ENCODE measurements at regions not wholly inside any gene's neighbourhood (a gene's known extent, or its start where the extent isn't known, plus 50 kb on each side); places are given as distances from the start of the nearest gene placed in this dataset.

DNA sequence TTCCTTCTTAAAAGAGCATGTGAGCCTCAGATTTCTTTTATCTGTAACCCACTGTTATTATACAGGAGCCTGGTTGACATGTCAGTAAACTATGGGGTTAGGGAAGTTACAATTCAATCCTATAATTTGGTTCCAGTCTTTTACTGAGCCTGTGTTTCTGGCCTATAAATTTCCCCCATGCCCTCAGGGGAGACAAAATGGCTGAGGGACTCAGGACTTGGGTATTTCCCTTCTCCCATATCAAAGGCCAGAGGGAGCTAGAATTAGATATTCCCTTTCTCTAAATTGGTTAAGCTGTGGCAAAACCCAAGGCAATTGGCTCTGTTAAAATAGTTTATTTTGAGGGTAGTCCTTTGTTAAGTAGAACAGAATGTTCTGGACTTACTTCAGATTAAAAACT lies 823.2 kb downstream of the TLE1 start:
- Histone ChIP-seq H3K9ac (ENCODE audit: low read depth, low read length, poor library complexity, severe bottlenecking) (no peak overlapping the region), H3F3A (ENCODE audit: low read depth) (no peaks in the 10 kb centered on the region), H3K4me3 (ENCODE audit: low read length, poor library complexity, severe bottlenecking) (no peak overlapping the region)

DNA sequence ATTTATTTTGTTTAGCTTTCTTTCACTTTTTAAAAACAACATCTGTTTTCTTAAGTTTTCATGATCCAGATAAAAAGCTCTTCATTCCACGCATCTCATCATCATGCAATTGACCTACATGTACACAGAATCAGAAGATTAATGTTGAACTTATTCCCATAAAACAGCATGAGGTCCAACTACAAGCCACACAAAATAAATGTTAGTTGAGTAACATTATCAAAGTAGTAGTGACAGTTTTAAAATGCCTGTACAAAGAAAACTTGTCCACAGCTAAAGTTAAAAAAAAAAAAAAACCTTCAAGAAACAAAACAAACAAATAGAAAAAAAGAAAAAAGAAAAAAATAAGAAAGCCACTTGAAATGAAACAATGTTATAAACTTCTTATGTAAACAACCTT lies 846.3 kb downstream of the TLE1 start:
- TF ChIP-seq, protein P1, sequence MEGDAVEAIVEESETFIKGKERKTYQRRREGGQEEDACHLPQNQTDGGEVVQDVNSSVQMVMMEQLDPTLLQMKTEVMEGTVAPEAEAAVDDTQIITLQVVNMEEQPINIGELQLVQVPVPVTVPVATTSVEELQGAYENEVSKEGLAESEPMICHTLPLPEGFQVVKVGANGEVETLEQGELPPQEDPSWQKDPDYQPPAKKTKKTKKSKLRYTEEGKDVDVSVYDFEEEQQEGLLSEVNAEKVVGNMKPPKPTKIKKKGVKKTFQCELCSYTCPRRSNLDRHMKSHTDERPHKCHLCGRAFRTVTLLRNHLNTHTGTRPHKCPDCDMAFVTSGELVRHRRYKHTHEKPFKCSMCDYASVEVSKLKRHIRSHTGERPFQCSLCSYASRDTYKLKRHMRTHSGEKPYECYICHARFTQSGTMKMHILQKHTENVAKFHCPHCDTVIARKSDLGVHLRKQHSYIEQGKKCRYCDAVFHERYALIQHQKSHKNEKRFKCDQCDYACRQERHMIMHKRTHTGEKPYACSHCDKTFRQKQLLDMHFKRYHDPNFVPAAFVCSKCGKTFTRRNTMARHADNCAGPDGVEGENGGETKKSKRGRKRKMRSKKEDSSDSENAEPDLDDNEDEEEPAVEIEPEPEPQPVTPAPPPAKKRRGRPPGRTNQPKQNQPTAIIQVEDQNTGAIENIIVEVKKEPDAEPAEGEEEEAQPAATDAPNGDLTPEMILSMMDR (conservative IDR thresholded peaks at IDR 0.05; ENCODE audit: low read length) = no peak
- TF ChIP-seq EZH2phosphoT487 (IDR thresholded peaks at IDR 0.05; ENCODE audit: borderline replicate concordance) = no peak
- Histone ChIP-seq H3K27me3 (ENCODE audit: insufficient read depth, low read length, poor library complexity, severe bottlenecking) (no peaks in the 10 kb centered on the region), H3K9me3 (ENCODE audit: insufficient read depth, low read depth, low read length) (no peaks in the 10 kb centered on the region), H2AFZ (ENCODE audit: low read length) (no peak overlapping the region), H3K36me3 (ENCODE audit: insufficient read depth, low read length) (no peaks in the 10 kb centered on the region), H3K9me2 (replicated peaks; ENCODE audit: low read depth, low read length) (no peaks in the 10 kb centered on the region), H3K4me3 (ENCODE audit: low read length, poor library complexity, severe bottlenecking) (no peak overlapping the region), H3K4me2 (ENCODE audit: low read depth, low read length, poor library complexity, severe bottlenecking) (no peak overlapping the region), H4K20me1 (ENCODE audit: insufficient read depth, low read length, poor library complexity, severe bottlenecking) (no peaks in the 10 kb centered on the region), H3K9ac (ENCODE audit: low read depth, low read length, poor library complexity, severe bottlenecking) (no peak overlapping the region), H3F3A (ENCODE audit: low read depth) (no peaks in the 10 kb centered on the region), H3K79me2 (ENCODE audit: insufficient read depth, low read length) (no peaks in the 10 kb centered on the region), H3K4me1 (ENCODE audit: insufficient read depth, low read length, poor library complexity, severe bottlenecking) (no peaks in the 10 kb centered on the region)

More for the DNA sequence above, 823.2 kb downstream of the TLE1 start:
- Histone ChIP-seq H3K4me2 (ENCODE audit: low read depth, low read length, poor library complexity, severe bottlenecking) (no peak overlapping the region), H3K36me3 (ENCODE audit: insufficient read depth, low read length) (no peaks in the 10 kb centered on the region), H4K20me1 (ENCODE audit: insufficient read depth, low read length, poor library complexity, severe bottlenecking) (no peaks in the 10 kb centered on the region), H3K9me3 (ENCODE audit: insufficient read depth, low read depth, low read length) (peaks cover 5% of the 10 kb centered on the region; the same call in 1 of the 2 replicates), H3K4me1 (ENCODE audit: insufficient read depth, low read length, poor library complexity, severe bottlenecking) (no peaks in the 10 kb centered on the region), H3K9me2 (replicated peaks; ENCODE audit: low read depth, low read length) (no peaks in the 10 kb centered on the region), H3K27me3 (ENCODE audit: insufficient read depth, low read length, poor library complexity, severe bottlenecking) (no peaks in the 10 kb centered on the region), H2AFZ (ENCODE audit: low read length) (no peak overlapping the region), H3K79me2 (ENCODE audit: insufficient read depth, low read length) (no peaks in the 10 kb centered on the region)
- TF ChIP-seq, protein P1 (conservative IDR thresholded peaks at IDR 0.05; ENCODE audit: low read length) = no peak
- no peak for TF ChIP-seq EZH2phosphoT487 (IDR thresholded peaks at IDR 0.05; ENCODE audit: borderline replicate concordance)

DNA sequence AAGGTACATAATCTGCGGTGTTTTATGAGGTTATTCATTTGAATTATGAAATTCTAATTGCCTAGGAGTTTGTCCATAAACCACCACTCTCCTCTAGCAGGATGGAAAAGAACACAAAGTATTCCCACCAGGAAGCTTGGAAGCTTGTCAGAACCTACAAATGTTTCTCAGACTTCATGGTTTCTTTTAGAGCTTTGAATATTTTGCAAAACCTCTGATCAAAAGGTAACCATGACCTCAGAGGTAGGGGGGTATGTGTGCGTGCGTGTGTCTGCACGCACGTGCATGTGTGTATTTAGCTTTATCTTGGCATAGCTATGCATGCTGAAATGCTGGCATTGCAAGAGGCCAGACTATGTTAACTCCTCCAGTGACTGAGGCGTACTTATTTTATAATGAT lies 847.0 kb downstream of the TLE1 start:
- no peak overlapping the region for H2AFZ ChIP-seq (ENCODE audit: low read length)
- H3K4me2 ChIP-seq (ENCODE audit: low read depth, low read length, poor library complexity, severe bottlenecking) = no peak overlapping the region
- H3F3A ChIP-seq (ENCODE audit: low read depth) = no peaks in the 10 kb centered on the region
- TF ChIP-seq, protein P1 (conservative IDR thresholded peaks at IDR 0.05; ENCODE audit: low read length) = no peak
- TF ChIP-seq EZH2phosphoT487 (IDR thresholded peaks at IDR 0.05; ENCODE audit: borderline replicate concordance) = no peak
- H3K9ac ChIP-seq (ENCODE audit: low read depth, low read length, poor library complexity, severe bottlenecking) = no peak overlapping the region
- H3K9me2 ChIP-seq (replicated peaks; ENCODE audit: low read depth, low read length) = no peaks in the 10 kb centered on the region
- H3K4me1 ChIP-seq (ENCODE audit: insufficient read depth, low read length, poor library complexity, severe bottlenecking) = no peaks in the 10 kb centered on the region
- no peaks in the 10 kb centered on the region for H3K79me2 ChIP-seq (ENCODE audit: insufficient read depth, low read length)
- no peaks in the 10 kb centered on the region for H3K36me3 ChIP-seq (ENCODE audit: insufficient read depth, low read length)
- H3K27me3 ChIP-seq (ENCODE audit: insufficient read depth, low read length, poor library complexity, severe bottlenecking) = no peaks in the 10 kb centered on the region
- H3K4me3 ChIP-seq (ENCODE audit: low read length, poor library complexity, severe bottlenecking) = no peak overlapping the region
- H4K20me1 ChIP-seq (ENCODE audit: insufficient read depth, low read length, poor library complexity, severe bottlenecking) = no peaks in the 10 kb centered on the region
- H3K9me3 ChIP-seq (ENCODE audit: insufficient read depth, low read depth, low read length) = no peaks in the 10 kb centered on the region

All from Loucy (cell line).